GM12878 (cell line): ENCODE measurements at regions not wholly inside any gene's neighbourhood (a gene's known extent, or its start where the extent isn't known, plus 50 kb on each side); places are given as distances from the start of the nearest gene placed in this dataset.

Experiments
- ATAC-seq: fragments of 200-7000 bp; cut with Tn5 transposase; 3 replicates; pipeline ENCODE4 v1.9.1; 2020; ENCODE audit warnings: mild to moderate bottlenecking, moderate library complexity
- BruUV-seq: library from RNA; stranded (reverse); fragments of 400-500 nt; replicated peaks from 2 replicates; lab custom pipeline; 2021; lab: Mats Ljungman, UMichigan
- CTCF ChIA-PET: fragments of 300-600 bp; sonication (Branson Sonifier 250); formaldehyde crosslinking; extraction: SDS; loops from one replicate; lab custom pipeline; 2021; ENCODE audit warnings: inconsistent platforms; lab: Yijun Ruan, JAX
- POLR2A ChIA-PET: fragments of 350-600 bp; formaldehyde crosslinking; extraction: SDS; loops from one replicate; lab custom pipeline; 2021; ENCODE audit warnings: inconsistent platforms; lab: Charles Lee
- RAD21 ChIA-PET: fragments of 300-600 bp; sonication (Branson Sonifier 250); formaldehyde crosslinking; loops from one replicate; lab custom pipeline; 2023; ENCODE audit warnings: antibody characterized with exemption; ENCODE audit not compliant: unreplicated experiment; lab: Charles Lee
- SMC1A ChIA-PET: fragments of 300-600 bp; sonication (Branson Sonifier 250); formaldehyde crosslinking; loops from one replicate; lab custom pipeline; 2023; ENCODE audit not compliant: unreplicated experiment, uncharacterized antibody; lab: Charles Lee
- DNase-seq: peaks from one replicate; pipeline ENCODE4 v3.0.0-alpha.2; 2011; ENCODE audit warnings: low read depth, low spot score
- FAIRE-seq: peaks from 3 replicates; lab custom pipeline; 2011; peaks lifted over from hg19 to GRCh38; lab: Jason Lieb, UNC
- H2AFZ ChIP-seq: 2 replicates; pipeline ENCODE4 v1.6.0; 2011; ENCODE audit warnings: low read depth, low read length, control low read depth; ENCODE audit not compliant: control insufficient read depth
- H3K27ac ChIP-seq: 2 replicates; pipeline ENCODE4 v1.5.1; 2011; ENCODE audit warnings: control low read depth; ENCODE audit not compliant: control insufficient read depth, insufficient read depth
- H3K27me3 ChIP-seq, 2 experiments: replicated peaks in 1 of 2; 2 replicates each; pipeline versions ENCODE4 v1.6.0 to v1.6.1; 2011; ENCODE audit warnings: low read length in 1 of 2; ENCODE audit not compliant: control insufficient read depth in 2 of 2, insufficient read depth in 2 of 2
- H3K36me3 ChIP-seq, 2 experiments: 2 replicates each; pipeline ENCODE4 v1.5.1; 2011; ENCODE audit warnings: low read length in 1 of 2; ENCODE audit not compliant: control insufficient read depth in 2 of 2, insufficient read depth in 2 of 2
- H3K4me1 ChIP-seq: 2 replicates; pipeline ENCODE4 v1.6.1; 2011; ENCODE audit warnings: mild to moderate bottlenecking, low read length, moderate library complexity, mixed read lengths; ENCODE audit not compliant: control insufficient read depth, insufficient read depth
- H3K4me2 ChIP-seq: 2 replicates; pipeline ENCODE4 v1.6.0; 2011; ENCODE audit warnings: control low read depth; ENCODE audit not compliant: control insufficient read depth, insufficient read depth
- H3K4me3 ChIP-seq: fragments of 200-600 bp; sonication (generic); 2 replicates; pipeline ENCODE4 v1.5.1; 2016
- H3K79me2 ChIP-seq: 2 replicates; pipeline ENCODE4 v1.6.0; 2011; ENCODE audit warnings: low read length; ENCODE audit not compliant: control insufficient read depth, insufficient read depth
- H3K9ac ChIP-seq: 2 replicates; pipeline ENCODE4 v1.8.0; 2011; ENCODE audit warnings: low read length, control low read depth, mixed read lengths; ENCODE audit not compliant: control insufficient read depth, insufficient read depth
- H3K9me3 ChIP-seq: replicated peaks from 3 replicates; pipeline ENCODE4 v1.5.1; 2011; ENCODE audit warnings: mild to moderate bottlenecking, low read length; ENCODE audit not compliant: control insufficient read depth, insufficient read depth
- H4K20me1 ChIP-seq: 2 replicates; pipeline ENCODE4 v1.6.0; 2011; ENCODE audit not compliant: control insufficient read depth, insufficient read depth
- CHD4 ChIP-seq: fragments of 200-600 bp; sonication (generic); IDR thresholded peaks from 2 replicates; pipeline ENCODE4 v1.6.1; 2016; ENCODE audit warnings: mild to moderate bottlenecking
- E2F8 ChIP-seq: fragments of 450-650 bp; IDR thresholded peaks from 2 replicates; pipeline ENCODE4 v1.6.1; 2018; ENCODE audit warnings: mild to moderate bottlenecking, low read depth, moderate library complexity; ENCODE audit not compliant: partially characterized antibody
- EP300 ChIP-seq, 2 experiments: fragments of 150-350 bp in 1 of 2; IDR thresholded peaks; 2 replicates each; pipeline ENCODE4 v1.6.1; 2011 to 2012; ENCODE audit warnings: low read depth in 2 of 2, low read length in 2 of 2, borderline replicate concordance in 1 of 2, improper control_type of control experiment in 1 of 2, inconsistent platforms in 1 of 2; ENCODE audit not compliant: control insufficient read depth in 1 of 2
- ESRRA ChIP-seq: IDR thresholded peaks from 2 replicates; pipeline ENCODE4 v1.6.1; 2012; ENCODE audit warnings: mild to moderate bottlenecking, low read length, improper control_type of control experiment
- GATAD2B ChIP-seq: fragments of 450-650 bp; conservative IDR thresholded peaks from 2 replicates; pipeline ENCODE4 v1.6.1; 2017; ENCODE audit warnings: low read depth, mild to moderate bottlenecking, moderate library complexity
- HSF1 ChIP-seq: fragments of 150-350 bp; IDR thresholded peaks from 2 replicates; pipeline ENCODE4 v1.6.1; 2014; ENCODE audit warnings: mild to moderate bottlenecking, low read depth, low read length
- IRF4 ChIP-seq: IDR thresholded peaks from 2 replicates; pipeline ENCODE4 v1.6.1; 2011; ENCODE audit warnings: low read depth, low read length
- MTA2 ChIP-seq: fragments of 450-650 bp; IDR thresholded peaks from 2 replicates; pipeline ENCODE4 v1.6.1; 2016; ENCODE audit warnings: low read depth, mild to moderate bottlenecking, moderate library complexity
- MYC ChIP-seq: IDR thresholded peaks from 2 replicates; pipeline ENCODE4 v1.6.1; 2011; ENCODE audit warnings: mild to moderate bottlenecking, low read length, moderate library complexity, inconsistent platforms; ENCODE audit not compliant: insufficient read depth, insufficient replicate concordance, insufficient read length, severe bottlenecking
- PKNOX1 ChIP-seq: fragments of 450-650 bp; IDR thresholded peaks from 2 replicates; pipeline ENCODE4 v1.6.1; 2016; ENCODE audit warnings: mild to moderate bottlenecking
- POLR2A ChIP-seq: IDR thresholded peaks from 2 replicates; pipeline ENCODE4 v1.6.1; 2011; ENCODE audit warnings: low read depth, mild to moderate bottlenecking, low read length
- POLR2AphosphoS5 ChIP-seq: IDR thresholded peaks from 2 replicates; pipeline ENCODE4 v1.6.1; 2011; ENCODE audit warnings: mild to moderate bottlenecking, low read length, inconsistent platforms
- RELA ChIP-seq: fragments of 450-650 bp; IDR thresholded peaks from 2 replicates; pipeline ENCODE4 v1.8.0; 2014; ENCODE audit warnings: borderline replicate concordance; ENCODE audit not compliant: partially characterized antibody
- SREBF2 ChIP-seq: IDR thresholded peaks from 2 replicates; pipeline ENCODE4 v1.6.1; 2012; ENCODE audit warnings: mild to moderate bottlenecking, low read length
- STAT1 ChIP-seq: fragments of 450-650 bp; conservative IDR thresholded peaks from 2 replicates; pipeline ENCODE4 v1.6.1; 2014; ENCODE audit warnings: antibody characterized with exemption, mild to moderate bottlenecking
- TCF3 ChIP-seq: IDR thresholded peaks from 2 replicates; pipeline ENCODE4 v1.6.1; 2012; ENCODE audit warnings: low read depth, mild to moderate bottlenecking, low read length, borderline replicate concordance; ENCODE audit not compliant: insufficient read depth
- ZBTB40 ChIP-seq: fragments of 450-650 bp; IDR thresholded peaks from 2 replicates; pipeline ENCODE4 v1.6.1; 2016; ENCODE audit warnings: mild to moderate bottlenecking, moderate library complexity, borderline replicate concordance
- whole genome bisulfite sequencing: methylation state at CpG from one replicate; pipeline ENCODE4 v1.1.6; 2016; ENCODE audit warnings: low lambda C conversion rate; ENCODE audit not compliant: insufficient replicate concordance, insufficient coverage; ENCODE audit errors: missing lambda C conversion rate; 5-methylcytosine and 5-hydroxymethylcytosine counted together
- in situ Hi-C: fragments of 300-500 bp; cut with MboI; formaldehyde crosslinking; loops from 9 replicates; pipeline ENCODE4 v1.14.3; 2018; ENCODE audit warnings: mixed read lengths
- intact Hi-C: fragments of 100-400 bp; cut with micrococcal nuclease; formaldehyde crosslinking; loops from one replicate; pipeline ENCODE4 v1.14.2; 2022; ENCODE audit not compliant: unreplicated experiment

- no peaks in the 10 kb centered on the region for H3K4me1 ChIP-seq
- TF ChIP-seq RELA (no peak), ESRRA (no peak), E2F8 (no peak), MTA2 (no peak), IRF4 (no peak), HSF1 (no peak), PKNOX1 (no peak), EP300 (IDR thresholded peaks at IDR 0.05; ENCODE audit: borderline replicate concordance in 1 of 2, control insufficient read depth in 1 of 2, low read depth in 2 of 2, low read length in 2 of 2) (no peak), TCF3 (no peak), MYC (no peak), ZBTB40 (no peak), CHD4 (no peak), GATAD2B (no peak), POLR2A (no peak), STAT1 (no peak), SREBF2 (no peak), POLR2AphosphoS5 (no peak)
- TF ChIP-seq, all 136 proteins: peak for 0
- H3K79me2 ChIP-seq: no peaks in the 10 kb centered on the region
- SMC1A ChIA-PET: no interaction called here
- DNase-seq (no peak), ATAC-seq (no peak), FAIRE-seq (no peak)
- H3K27me3 ChIP-seq: no peaks in the 10 kb centered on the region
- no peak overlapping the region for H3K27ac ChIP-seq
- no peaks in the 10 kb centered on the region for H4K20me1 ChIP-seq
- H3K9ac ChIP-seq: no peak overlapping the region
- RAD21 ChIA-PET: no interaction called here
- H3K4me2 ChIP-seq: no peak overlapping the region
- POLR2A ChIA-PET: no interaction called here
- H3K4me3 ChIP-seq: no peak overlapping the region
- CTCF ChIA-PET: no interaction called here
- H3K9me3 ChIP-seq: no peaks in the 10 kb centered on the region
- H3K36me3 ChIP-seq: no peaks in the 10 kb centered on the region
- WGBS: 13% methylated on average over 3 of the region's 3 CpGs
- H2AFZ ChIP-seq: no peak overlapping the region
- no TSS peak for BruUV-seq
- in situ Hi-C loops: no loop called here
- intact Hi-C loops: no loop called here
Observed at GRCh38 chr9:74366111-74366510, 131.0 kb upstream of the RORB start.
